B cell (primary cell): ENCODE measurements at regions not wholly inside any gene's neighbourhood (a gene's known extent, or its start where the extent isn't known, plus 50 kb on each side); places are given as distances from the start of the nearest gene placed in this dataset.

Experiments used
- ATAC-seq: fragments of 200-7000 bp; cut with Tn5 transposase; one replicate; pipeline ENCODE4 v1.10.0; 2021; ENCODE audit warnings: low read depth, mild to moderate bottlenecking, moderate number of reproducible peaks, moderate library complexity
- CTCF ChIA-PET: fragments of 350-600 bp; sonication (Branson Sonifier 250); formaldehyde crosslinking; loops from one replicate; lab custom pipeline; 2021; ENCODE audit warnings: antibody characterized with exemption, inconsistent platforms; lab: Charles Lee
- POLR2A ChIA-PET: fragments of 350-600 bp; sonication (Branson Sonifier 250); formaldehyde crosslinking; loops from one replicate; lab custom pipeline; 2021; ENCODE audit warnings: antibody characterized with exemption; lab: Charles Lee
- DNase-seq: peaks from one replicate; pipeline ENCODE4 v3.0.0; 2013
- H2AFZ ChIP-seq: 2 replicates; pipeline ENCODE4 v1.6.1; 2012; ENCODE audit warnings: mild to moderate bottlenecking, low read depth, low read length; ENCODE audit not compliant: insufficient read depth, poor library complexity, severe bottlenecking
- H3K27ac ChIP-seq, 2 donors: 1 replicate in 1 of 2; 2 replicates in 1 of 2; pipeline ENCODE4 v1.5.1; 2012 to 2013; ENCODE audit warnings: low read length in 2 of 2, mild to moderate bottlenecking in 2 of 2, moderate library complexity in 1 of 2
- H3K27me3 ChIP-seq, 4 experiments: fragments of 200-600 bp in 1 of 4; sonication (generic) in 1 of 4; replicated peaks in 1 of 4; 1 replicate in 2 of 4; 2 replicates in 2 of 4; pipeline versions ENCODE4 v1.6.1 to v1.7.0; 2013 to 2016; ENCODE audit warnings: low read length in 3 of 4, mild to moderate bottlenecking in 2 of 4, mixed read lengths in 1 of 4, moderate library complexity in 1 of 4; ENCODE audit not compliant: insufficient read depth in 4 of 4, control insufficient read depth in 3 of 4; ENCODE audit errors: control extremely low read depth in 1 of 4
- H3K36me3 ChIP-seq, 2 experiments: replicated peaks in 1 of 2; 1 replicate in 1 of 2; 2 replicates in 1 of 2; pipeline versions ENCODE4 v1.6.1 to v1.7.1; 2013; ENCODE audit warnings: low read length in 1 of 2; ENCODE audit not compliant: insufficient read depth in 2 of 2, control insufficient read depth in 1 of 2; ENCODE audit errors: control extremely low read depth in 1 of 2, extremely low read depth in 1 of 2
- H3K4me1 ChIP-seq, 2 donors: fragments of 200-600 bp in 1 of 2; sonication (generic) in 1 of 2; 1 replicate in 1 of 2; 2 replicates in 1 of 2; pipeline versions ENCODE4 v1.5.1 to v1.6.1; 2013 to 2017; ENCODE audit warnings: low read length in 2 of 2; ENCODE audit not compliant: control insufficient read depth in 2 of 2, insufficient read depth in 2 of 2
- H3K4me2 ChIP-seq: replicated peaks from 2 replicates; pipeline ENCODE3; 2012; ENCODE audit warnings: mild to moderate bottlenecking, low read depth, low read length; ENCODE audit not compliant: poor library complexity, severe bottlenecking
- H3K4me3 ChIP-seq, 5 experiments: fragments of 200-600 bp in 1 of 5; sonication (generic) in 1 of 5; 1 replicate in 3 of 5; 2 replicates in 2 of 5; pipeline versions ENCODE4 v1.5.1 to v1.7.0; 2011 to 2016; ENCODE audit warnings: low read length in 4 of 5, mild to moderate bottlenecking in 4 of 5, low read depth in 2 of 5, control low read depth in 1 of 5, moderate library complexity in 1 of 5; ENCODE audit not compliant: insufficient read depth in 1 of 5; ENCODE audit errors: control extremely low read depth in 1 of 5, extremely low read depth in 1 of 5
- H3K79me2 ChIP-seq: fragments of 200-600 bp; sonication (generic); one replicate; pipeline ENCODE4 v1.6.0; 2016; ENCODE audit warnings: low read length; ENCODE audit not compliant: control insufficient read depth, insufficient read depth
- H3K9ac ChIP-seq: fragments of 200-600 bp; sonication (generic); 2 replicates; pipeline ENCODE4 v1.6.1; 2017; ENCODE audit warnings: mild to moderate bottlenecking, low read length, moderate library complexity
- H3K9me3 ChIP-seq, 3 donors: one replicate each; pipeline versions ENCODE4 v1.6.1 to v1.7.1; 2013; ENCODE audit warnings: low read length in 2 of 3; ENCODE audit not compliant: control insufficient read depth in 2 of 3, insufficient read depth in 1 of 3; ENCODE audit errors: control extremely low read depth in 1 of 3
- H4K20me1 ChIP-seq: 2 replicates; pipeline ENCODE4 v1.6.0; 2012; ENCODE audit warnings: mild to moderate bottlenecking, low read length; ENCODE audit not compliant: insufficient read depth, control insufficient read depth, poor library complexity, severe bottlenecking
- H3K27ac Mint-ChIP-seq: one replicate; pipeline ENCODE4 v1.8.0; 2021; ENCODE audit warnings: mixed read lengths
- H3K27me3 Mint-ChIP-seq: one replicate; pipeline ENCODE4 v1.8.0; 2021; ENCODE audit warnings: mixed read lengths
- H3K4me1 Mint-ChIP-seq: one replicate; pipeline ENCODE4 v1.8.0; 2021; ENCODE audit warnings: mixed read lengths
- H3K4me3 Mint-ChIP-seq: one replicate; pipeline ENCODE4 v1.8.0; 2021; ENCODE audit warnings: mixed read lengths
- H3K9me3 Mint-ChIP-seq: one replicate; pipeline ENCODE4 v1.8.0; 2022; ENCODE audit warnings: mixed read lengths; ENCODE audit not compliant: insufficient read depth
- CTCF ChIP-seq: fragments of 200-600 bp; IDR thresholded peaks from one replicate; pipeline ENCODE4 v1.8.0; 2022; ENCODE audit warnings: antibody characterized with exemption, mild to moderate bottlenecking
- EZH2 ChIP-seq: IDR thresholded peaks from 2 replicates; pipeline ENCODE4 v1.6.1; 2012; ENCODE audit warnings: borderline replicate concordance, low read depth, mild to moderate bottlenecking, moderate library complexity, low read length; ENCODE audit not compliant: insufficient read depth, poor library complexity, severe bottlenecking
- WGBS: methylation state at CpG from one replicate; pipeline ENCODE4 v1.1.5; 2013; ENCODE audit warnings: missing lambda C conversion rate; ENCODE audit not compliant: insufficient coverage; 5-methylcytosine and 5-hydroxymethylcytosine counted together
- intact Hi-C: fragments of 100-400 bp; cut with micrococcal nuclease; formaldehyde crosslinking; loops from one replicate; pipeline ENCODE4 v1.10.0; 2022

DNA sequence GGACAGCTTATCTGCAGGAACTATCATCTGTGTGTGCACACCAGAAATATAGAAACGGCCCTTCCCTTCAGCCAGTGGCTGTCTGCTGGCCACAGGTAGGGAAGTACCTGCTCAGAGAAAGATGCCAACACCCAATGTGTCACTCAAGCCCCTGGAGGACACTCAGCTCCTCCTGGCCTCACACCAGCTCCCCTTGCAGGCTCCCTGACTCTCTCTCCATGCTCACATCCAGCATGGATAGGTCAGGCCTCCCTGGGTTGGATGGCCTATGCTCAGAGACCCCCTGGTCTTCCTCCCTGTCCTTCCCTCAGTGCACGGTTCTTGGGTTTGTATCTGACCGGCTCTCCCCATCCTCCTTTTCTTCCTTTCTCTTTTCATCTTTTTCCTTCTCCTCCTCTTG lies 202.1 kb downstream of the BCL11B start:
- ATAC-seq (no peak), DNase-seq (no peak)
- 81% methylated on average over 3 of the region's 3 CpGs for WGBS
- Histone ChIP-seq H3K4me3 (no peak overlapping the region), H3K9ac (no peak overlapping the region), H3K27ac (no peak overlapping the region), H3K79me2 (no peaks in the 10 kb centered on the region), H3K4me2 (no peak overlapping the region), H3K4me1 (no peaks in the 10 kb centered on the region), H3K27me3 (no peaks in the 10 kb centered on the region), H3K9me3 (peaks cover 0 to 56% (median 2%) of the 10 kb centered on the region in 3 donors), H2AFZ (no peak overlapping the region), H4K20me1 (no peaks in the 10 kb centered on the region), H3K36me3 (no peaks in the 10 kb centered on the region)
- Mint-ChIP-seq H3K4me1 (no peaks in the 10 kb centered on the region), H3K27ac (no peak overlapping the region), H3K27me3 (no peaks in the 10 kb centered on the region), H3K4me3 (no peak overlapping the region), H3K9me3 (no peaks in the 10 kb centered on the region)
- no peak for TF ChIP-seq EZH2
- TF ChIP-seq CTCF, result no peak
- ChIA-PET CTCF (no interaction called here), POLR2A (no interaction called here)
- intact Hi-C loops, result no loop called here

DNA sequence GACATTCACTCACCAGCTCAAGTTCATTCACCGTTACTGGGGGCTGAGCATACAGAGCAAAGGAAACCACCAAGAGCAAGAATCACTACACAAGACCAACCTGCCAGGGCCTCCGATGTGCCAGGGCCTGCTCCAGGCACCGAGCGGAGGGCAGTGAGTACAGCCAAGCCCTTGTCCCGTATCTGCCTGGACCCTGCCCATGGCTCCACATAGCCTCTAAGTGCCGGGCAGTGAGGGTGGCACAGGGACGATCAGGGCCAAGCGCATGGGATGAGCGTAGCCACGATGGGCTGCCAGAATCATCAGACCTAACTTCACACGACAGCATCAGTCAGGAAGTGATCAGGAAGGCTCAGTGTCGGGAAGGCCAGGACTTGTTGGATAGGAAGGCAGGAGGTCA lies 199.6 kb downstream of the BCL11B start:
- no peaks in the 10 kb centered on the region for H3K79me2 ChIP-seq
- no peak overlapping the region for H2AFZ ChIP-seq
- ATAC-seq, result no peak
- no peak overlapping the region for H3K4me3 ChIP-seq
- no peaks in the 10 kb centered on the region for H4K20me1 ChIP-seq
- no peak overlapping the region for H3K27ac ChIP-seq
- Mint-ChIP-seq H3K27me3 (no peaks in the 10 kb centered on the region), H3K9me3 (no peaks in the 10 kb centered on the region), H3K4me1 (no peaks in the 10 kb centered on the region), H3K4me3 (no peak overlapping the region), H3K27ac (no peak overlapping the region)
- H3K36me3 ChIP-seq, result no peaks in the 10 kb centered on the region
- 85% methylated on average over 12 of the region's 12 CpGs for WGBS
- ChIA-PET CTCF (no interaction called here), POLR2A (no interaction called here)
- DNase-seq, result no peak
- no peaks in the 10 kb centered on the region for H3K4me1 ChIP-seq
- no peaks in the 10 kb centered on the region for H3K27me3 ChIP-seq
- H3K4me2 ChIP-seq, result no peak overlapping the region
- TF ChIP-seq EZH2 (no peak), CTCF (no peak)
- H3K9me3 ChIP-seq, result peaks cover 0 to 46% (median 2%) of the 10 kb centered on the region in 3 donors
- intact Hi-C loops, result no loop called here
- H3K9ac ChIP-seq, result no peak overlapping the region
